Testis (tissue), 2 donors: ENCODE measurements at regions not wholly inside any gene's neighbourhood (a gene's known extent, or its start where the extent isn't known, plus 50 kb on each side); places are given as distances from the start of the nearest gene placed in this dataset.

Experiments
- CTCF ChIP-seq, 3 experiments: fragments of 450-650 bp in 2 of 3; fragments of 200-600 bp in 1 of 3; sonication (generic) in 1 of 3; IDR thresholded peaks; one replicate each; pipeline ENCODE4 v1.5.1; 2016 to 2019; ENCODE audit warnings: antibody characterized with exemption in 3 of 3, mild to moderate bottlenecking in 2 of 3, moderate library complexity in 1 of 3
- POLR2A ChIP-seq: fragments of 450-650 bp; IDR thresholded peaks from one replicate; pipeline ENCODE4 v1.6.1; 2017; ENCODE audit warnings: antibody characterized with exemption, mild to moderate bottlenecking, moderate library complexity

GRCh38 chr4:187586892-187587291 is 408.7 kb upstream of the ZFP42 start:
- TF ChIP-seq CTCF (IDR thresholded peaks at IDR 0.05): no peak
- no peak for TF ChIP-seq POLR2A
